ENCODE measurements at regions not wholly inside any gene's neighbourhood (a gene's known extent, or its start where the extent isn't known, plus 50 kb on each side); places are given as distances from the start of the nearest gene placed in this dataset.

DNA sequence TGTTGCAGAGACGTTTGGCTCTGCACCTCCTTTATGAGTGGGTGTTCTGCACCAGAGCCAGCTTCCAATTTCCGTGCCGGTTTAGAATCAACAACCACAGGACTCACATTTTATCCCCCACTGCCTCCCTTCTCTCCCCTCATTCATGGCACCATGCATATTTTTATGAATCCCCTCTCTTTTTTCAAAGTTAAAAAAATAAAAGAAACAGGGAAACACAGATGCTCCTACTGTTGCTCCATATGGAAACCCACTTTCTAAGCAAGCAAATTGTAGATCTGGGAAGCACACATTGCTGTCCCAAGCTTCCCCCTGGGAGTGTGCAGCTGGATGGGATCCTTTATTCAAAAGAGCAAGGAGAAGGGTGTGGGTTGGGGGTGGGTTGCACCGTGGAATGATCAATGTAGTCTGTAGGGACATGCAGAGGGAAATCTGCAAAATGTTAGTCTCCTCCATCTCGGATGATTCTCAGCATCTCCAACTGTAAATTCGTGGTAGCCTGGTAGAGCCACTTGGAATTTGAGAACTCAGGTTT, 410.0 kb upstream of the ADAMTSL1 start:
- TF ChIP-seq POLR2A (IDR thresholded peaks at IDR 0.05; ENCODE audit: low read length): no peak
- no peak for TF ChIP-seq GATA1 (IDR thresholded peaks at IDR 0.05; ENCODE audit: low read depth, low read length)

Data from erythroblast (primary cell).